GM18508 (cell line): ENCODE measurements at regions not wholly inside any gene's neighbourhood (a gene's known extent, or its start where the extent isn't known, plus 50 kb on each side); places are given as distances from the start of the nearest gene placed in this dataset.

Source experiments
- ATAC-seq: cut with Tn5 transposase; IDR thresholded peaks from one replicate; pipeline ENCODE4 v1.9.1; 2021; ENCODE audit warnings: moderate number of reproducible peaks; ENCODE audit not compliant: insufficient read depth, unreplicated experiment

- ATAC-seq = no peak
Observed at GRCh38 chr6:14697427-14697826, 548.4 kb upstream of the JARID2 start.

GRCh38 chr6:14699803-14700601 is 545.9 kb upstream of the JARID2 start:
- ATAC-seq = no peak

- no peak for ATAC-seq
Observed at GRCh38 chr6:14701946-14702345, 543.9 kb upstream of the JARID2 start.

GRCh38 chr6:14702678-14703077 is 543.2 kb upstream of the JARID2 start:
- no peak for ATAC-seq

- ATAC-seq = no peak
Observed at GRCh38 chr6:14703586-14703985, 542.3 kb upstream of the JARID2 start.

GRCh38 chr6:14704383-14705271 is 541.2 kb upstream of the JARID2 start:
- no peak for ATAC-seq

GRCh38 chr6:14705841-14706377 is 540.0 kb upstream of the JARID2 start:
- ATAC-seq = no peak

GRCh38 chr6:14706378-14706929 is 539.4 kb upstream of the JARID2 start:
- no peak for ATAC-seq

GRCh38 chr6:14707276-14707675 is 538.6 kb upstream of the JARID2 start:
- no peak for ATAC-seq

GRCh38 chr6:14707971-14708465 is 537.9 kb upstream of the JARID2 start:
- no peak for ATAC-seq

GRCh38 chr6:14709066-14709670 is 536.7 kb upstream of the JARID2 start:
- no peak for ATAC-seq

GRCh38 chr6:14709900-14710299 is 536.0 kb upstream of the JARID2 start:
- ATAC-seq = no peak

- ATAC-seq = no peak
Observed at GRCh38 chr6:14710421-14710820, 535.4 kb upstream of the JARID2 start.

- ATAC-seq = no peak
Observed at GRCh38 chr6:14711056-14711703, 534.7 kb upstream of the JARID2 start.

GRCh38 chr6:14711704-14712379 is 534.0 kb upstream of the JARID2 start:
- no peak for ATAC-seq

- ATAC-seq = no peak
Observed at GRCh38 chr6:14713008-14713960, 532.6 kb upstream of the JARID2 start.

- ATAC-seq = no peak
Observed at GRCh38 chr6:14713966-14714631, 531.8 kb upstream of the JARID2 start.

- ATAC-seq = no peak
Observed at GRCh38 chr6:14715076-14715475, 530.8 kb upstream of the JARID2 start.
